ENCODE measurements at regions not wholly inside any gene's neighbourhood (a gene's known extent, or its start where the extent isn't known, plus 50 kb on each side); places are given as distances from the start of the nearest gene placed in this dataset.

DNA sequence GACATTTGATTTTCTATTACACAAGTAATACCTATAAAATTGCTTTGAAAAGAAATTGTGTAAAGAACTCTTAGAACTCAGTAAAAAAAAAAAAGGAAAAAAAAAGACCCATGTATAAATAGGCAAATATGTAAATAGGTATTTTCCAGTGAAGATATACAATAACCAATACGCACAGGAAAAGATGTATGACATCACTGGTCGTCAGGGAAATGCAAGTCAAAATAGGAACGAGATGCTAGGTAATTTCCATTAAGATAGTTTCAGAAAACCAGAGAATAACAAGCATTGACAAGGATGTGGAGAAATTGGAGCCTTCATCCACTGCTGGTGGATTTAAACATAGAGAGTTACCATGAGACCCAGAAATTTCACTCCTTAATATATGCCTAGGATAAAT is 708.8 kb downstream of the MTRR start:
- 19% methylated on average over 3 of the region's 3 CpGs for WGBS (ENCODE audit: low lambda C conversion rate)
- CTCF ChIA-PET: no interaction called here
- H3K79me2 ChIP-seq (ENCODE audit: insufficient read depth): no peaks in the 10 kb centered on the region
- H3K27ac ChIP-seq (ENCODE audit: low read depth in 2 of 2, low read length in 1 of 2): no peak overlapping the region
- no peaks in the 10 kb centered on the region for H3F3A ChIP-seq (replicated peaks; ENCODE audit: insufficient read depth)
- no peaks in the 10 kb centered on the region for H3K9me3 ChIP-seq
- H3K9ac ChIP-seq: no peak overlapping the region
- TF ChIP-seq RAD21 (IDR thresholded peaks at IDR 0.05; ENCODE audit: low read length) (no peak), EZH2phosphoT487 (IDR thresholded peaks at IDR 0.05; ENCODE audit: borderline replicate concordance, low read depth) (no peak), EP300 (IDR thresholded peaks at IDR 0.05; ENCODE audit: borderline replicate concordance in 1 of 2, low read depth in 1 of 2, low read length in 1 of 2) (no peak), RFX5 (IDR thresholded peaks at IDR 0.05; ENCODE audit: low read length) (peak; percentile 98), GABPA (IDR thresholded peaks at IDR 0.05; ENCODE audit: low read depth) (no peak), JUND (IDR thresholded peaks at IDR 0.05) (no peak)
- TF ChIP-seq, protein P1, sequence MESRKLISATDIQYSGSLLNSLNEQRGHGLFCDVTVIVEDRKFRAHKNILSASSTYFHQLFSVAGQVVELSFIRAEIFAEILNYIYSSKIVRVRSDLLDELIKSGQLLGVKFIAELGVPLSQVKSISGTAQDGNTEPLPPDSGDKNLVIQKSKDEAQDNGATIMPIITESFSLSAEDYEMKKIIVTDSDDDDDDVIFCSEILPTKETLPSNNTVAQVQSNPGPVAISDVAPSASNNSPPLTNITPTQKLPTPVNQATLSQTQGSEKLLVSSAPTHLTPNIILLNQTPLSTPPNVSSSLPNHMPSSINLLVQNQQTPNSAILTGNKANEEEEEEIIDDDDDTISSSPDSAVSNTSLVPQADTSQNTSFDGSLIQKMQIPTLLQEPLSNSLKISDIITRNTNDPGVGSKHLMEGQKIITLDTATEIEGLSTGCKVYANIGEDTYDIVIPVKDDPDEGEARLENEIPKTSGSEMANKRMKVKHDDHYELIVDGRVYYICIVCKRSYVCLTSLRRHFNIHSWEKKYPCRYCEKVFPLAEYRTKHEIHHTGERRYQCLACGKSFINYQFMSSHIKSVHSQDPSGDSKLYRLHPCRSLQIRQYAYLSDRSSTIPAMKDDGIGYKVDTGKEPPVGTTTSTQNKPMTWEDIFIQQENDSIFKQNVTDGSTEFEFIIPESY (IDR thresholded peaks at IDR 0.05; ENCODE audit: borderline replicate concordance, low read depth): no peak
- no peak for DNase-seq
- no peaks in the 10 kb centered on the region for H3K27me3 ChIP-seq (ENCODE audit: insufficient read depth)
- no peak overlapping the region for H2AFZ ChIP-seq (ENCODE audit: low read depth)
- no peaks in the 10 kb centered on the region for H4K20me1 ChIP-seq (ENCODE audit: insufficient read depth)
- H3K36me3 ChIP-seq (replicated peaks in 1 of 2; ENCODE audit: control insufficient read depth in 1 of 2, insufficient read depth in 2 of 2, low read length in 1 of 2): no peaks in the 10 kb centered on the region
- POLR2A ChIA-PET: no interaction called here
- H3K4me1 ChIP-seq (ENCODE audit: control insufficient read depth in 1 of 2, insufficient read depth in 2 of 2, low read depth in 1 of 2, low read length in 1 of 2): no peaks in the 10 kb centered on the region
- no peak overlapping the region for H3K4me3 ChIP-seq (ENCODE audit: low read depth in 2 of 2, low read length in 1 of 2)
- no peak overlapping the region for H3K4me2 ChIP-seq
- H3K9me2 ChIP-seq: no peaks in the 10 kb centered on the region

DNA sequence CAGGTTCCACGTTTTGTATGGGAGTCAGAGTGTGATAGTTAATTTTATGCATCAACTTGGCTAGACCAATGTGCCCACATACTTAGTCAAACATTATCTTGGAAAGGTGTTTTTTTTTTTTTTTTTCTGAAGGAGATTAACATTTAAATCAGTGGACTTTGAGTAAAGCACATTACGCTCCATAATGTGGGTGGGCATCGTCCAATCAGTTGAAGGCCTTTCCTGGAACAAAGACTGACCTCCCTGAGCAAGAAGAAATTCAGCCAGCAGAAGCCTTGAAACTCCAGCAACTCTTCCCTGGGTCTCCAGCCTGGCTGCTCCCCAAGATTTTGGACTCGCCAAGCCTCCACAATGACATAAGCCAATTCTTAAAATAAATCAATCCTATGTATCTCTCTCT is 711.4 kb downstream of the MTRR start:
- Histone ChIP-seq H2AFZ (ENCODE audit: low read depth) (no peak overlapping the region), H3K9ac (no peak overlapping the region), H3K4me2 (no peak overlapping the region), H4K20me1 (ENCODE audit: insufficient read depth) (no peaks in the 10 kb centered on the region), H3K36me3 (replicated peaks in 1 of 2; ENCODE audit: control insufficient read depth in 1 of 2, insufficient read depth in 2 of 2, low read length in 1 of 2) (no peaks in the 10 kb centered on the region), H3K79me2 (ENCODE audit: insufficient read depth) (no peaks in the 10 kb centered on the region), H3K4me3 (ENCODE audit: low read depth in 2 of 2, low read length in 1 of 2) (no peak overlapping the region), H3K9me2 (no peaks in the 10 kb centered on the region), H3K9me3 (no peaks in the 10 kb centered on the region), H3K27me3 (ENCODE audit: insufficient read depth) (no peaks in the 10 kb centered on the region), H3F3A (replicated peaks; ENCODE audit: insufficient read depth) (no peaks in the 10 kb centered on the region), H3K4me1 (ENCODE audit: control insufficient read depth in 1 of 2, insufficient read depth in 2 of 2, low read depth in 1 of 2, low read length in 1 of 2) (no peaks in the 10 kb centered on the region; a peak in 1 of 4 replicates), H3K27ac (ENCODE audit: low read depth in 2 of 2, low read length in 1 of 2) (no peak overlapping the region)
- 21% methylated on average over 4 of the region's 4 CpGs for WGBS (ENCODE audit: low lambda C conversion rate)
- no peak for DNase-seq
- TF ChIP-seq, protein P2, sequence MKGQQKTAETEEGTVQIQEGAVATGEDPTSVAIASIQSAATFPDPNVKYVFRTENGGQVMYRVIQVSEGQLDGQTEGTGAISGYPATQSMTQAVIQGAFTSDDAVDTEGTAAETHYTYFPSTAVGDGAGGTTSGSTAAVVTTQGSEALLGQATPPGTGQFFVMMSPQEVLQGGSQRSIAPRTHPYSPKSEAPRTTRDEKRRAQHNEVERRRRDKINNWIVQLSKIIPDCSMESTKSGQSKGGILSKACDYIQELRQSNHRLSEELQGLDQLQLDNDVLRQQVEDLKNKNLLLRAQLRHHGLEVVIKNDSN (IDR thresholded peaks at IDR 0.05; ENCODE audit: borderline replicate concordance, low read depth): no peak
- TF ChIP-seq, protein P3, sequence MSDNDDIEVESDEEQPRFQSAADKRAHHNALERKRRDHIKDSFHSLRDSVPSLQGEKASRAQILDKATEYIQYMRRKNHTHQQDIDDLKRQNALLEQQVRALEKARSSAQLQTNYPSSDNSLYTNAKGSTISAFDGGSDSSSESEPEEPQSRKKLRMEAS (IDR thresholded peaks at IDR 0.05; ENCODE audit: low read depth): no peak
- TF ChIP-seq, protein P4, sequence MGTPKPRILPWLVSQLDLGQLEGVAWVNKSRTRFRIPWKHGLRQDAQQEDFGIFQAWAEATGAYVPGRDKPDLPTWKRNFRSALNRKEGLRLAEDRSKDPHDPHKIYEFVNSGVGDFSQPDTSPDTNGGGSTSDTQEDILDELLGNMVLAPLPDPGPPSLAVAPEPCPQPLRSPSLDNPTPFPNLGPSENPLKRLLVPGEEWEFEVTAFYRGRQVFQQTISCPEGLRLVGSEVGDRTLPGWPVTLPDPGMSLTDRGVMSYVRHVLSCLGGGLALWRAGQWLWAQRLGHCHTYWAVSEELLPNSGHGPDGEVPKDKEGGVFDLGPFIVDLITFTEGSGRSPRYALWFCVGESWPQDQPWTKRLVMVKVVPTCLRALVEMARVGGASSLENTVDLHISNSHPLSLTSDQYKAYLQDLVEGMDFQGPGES (IDR thresholded peaks at IDR 0.05; ENCODE audit: low read depth, low read length): no peak
- no peak for TF ChIP-seq YY1 (IDR thresholded peaks at IDR 0.05; ENCODE audit: low read depth)
- no peak for TF ChIP-seq GATA2 (CRISPR knock-in tag; IDR thresholded peaks at IDR 0.05)
- ChIA-PET CTCF (no interaction called here), POLR2A (no interaction called here)

Measured in SK-N-SH (cell line).